GM12878 (cell line): ENCODE measurements at regions not wholly inside any gene's neighbourhood (a gene's known extent, or its start where the extent isn't known, plus 50 kb on each side); places are given as distances from the start of the nearest gene placed in this dataset.

ENCODE experiments used
- ATAC-seq: fragments of 200-7000 bp; cut with Tn5 transposase; 3 replicates; pipeline ENCODE4 v1.9.1; 2020; ENCODE audit warnings: mild to moderate bottlenecking, moderate library complexity
- BruUV-seq: library from RNA; stranded (reverse); fragments of 400-500 nt; replicated peaks from 2 replicates; lab custom pipeline; 2021; lab: Mats Ljungman, UMichigan
- CTCF ChIA-PET: fragments of 300-600 bp; sonication (Branson Sonifier 250); formaldehyde crosslinking; extraction: SDS; loops from one replicate; lab custom pipeline; 2021; ENCODE audit warnings: inconsistent platforms; lab: Yijun Ruan, JAX
- POLR2A ChIA-PET: fragments of 350-600 bp; formaldehyde crosslinking; extraction: SDS; loops from one replicate; lab custom pipeline; 2021; ENCODE audit warnings: inconsistent platforms; lab: Charles Lee
- RAD21 ChIA-PET: fragments of 300-600 bp; sonication (Branson Sonifier 250); formaldehyde crosslinking; loops from one replicate; lab custom pipeline; 2023; ENCODE audit warnings: antibody characterized with exemption; ENCODE audit not compliant: unreplicated experiment; lab: Charles Lee
- SMC1A ChIA-PET: fragments of 300-600 bp; sonication (Branson Sonifier 250); formaldehyde crosslinking; loops from one replicate; lab custom pipeline; 2023; ENCODE audit not compliant: unreplicated experiment, uncharacterized antibody; lab: Charles Lee
- DNase-seq: peaks from one replicate; pipeline ENCODE4 v3.0.0-alpha.2; 2011; ENCODE audit warnings: low read depth, low spot score
- FAIRE-seq: peaks from 3 replicates; lab custom pipeline; 2011; peaks lifted over from hg19 to GRCh38; lab: Jason Lieb, UNC
- H2AFZ ChIP-seq: 2 replicates; pipeline ENCODE4 v1.6.0; 2011; ENCODE audit warnings: low read depth, low read length, control low read depth; ENCODE audit not compliant: control insufficient read depth
- H3K27ac ChIP-seq: 2 replicates; pipeline ENCODE4 v1.5.1; 2011; ENCODE audit warnings: control low read depth; ENCODE audit not compliant: control insufficient read depth, insufficient read depth
- H3K27me3 ChIP-seq, 2 experiments: replicated peaks in 1 of 2; 2 replicates each; pipeline versions ENCODE4 v1.6.0 to v1.6.1; 2011; ENCODE audit warnings: low read length in 1 of 2; ENCODE audit not compliant: control insufficient read depth in 2 of 2, insufficient read depth in 2 of 2
- H3K36me3 ChIP-seq, 2 experiments: 2 replicates each; pipeline ENCODE4 v1.5.1; 2011; ENCODE audit warnings: low read length in 1 of 2; ENCODE audit not compliant: control insufficient read depth in 2 of 2, insufficient read depth in 2 of 2
- H3K4me1 ChIP-seq: 2 replicates; pipeline ENCODE4 v1.6.1; 2011; ENCODE audit warnings: mild to moderate bottlenecking, low read length, moderate library complexity, mixed read lengths; ENCODE audit not compliant: control insufficient read depth, insufficient read depth
- H3K4me2 ChIP-seq: 2 replicates; pipeline ENCODE4 v1.6.0; 2011; ENCODE audit warnings: control low read depth; ENCODE audit not compliant: control insufficient read depth, insufficient read depth
- H3K4me3 ChIP-seq: fragments of 200-600 bp; sonication (generic); 2 replicates; pipeline ENCODE4 v1.5.1; 2016
- H3K79me2 ChIP-seq: 2 replicates; pipeline ENCODE4 v1.6.0; 2011; ENCODE audit warnings: low read length; ENCODE audit not compliant: control insufficient read depth, insufficient read depth
- H3K9ac ChIP-seq: 2 replicates; pipeline ENCODE4 v1.8.0; 2011; ENCODE audit warnings: low read length, control low read depth, mixed read lengths; ENCODE audit not compliant: control insufficient read depth, insufficient read depth
- H3K9me3 ChIP-seq: replicated peaks from 3 replicates; pipeline ENCODE4 v1.5.1; 2011; ENCODE audit warnings: mild to moderate bottlenecking, low read length; ENCODE audit not compliant: control insufficient read depth, insufficient read depth
- H4K20me1 ChIP-seq: 2 replicates; pipeline ENCODE4 v1.6.0; 2011; ENCODE audit not compliant: control insufficient read depth, insufficient read depth
- ATF3 ChIP-seq: IDR thresholded peaks from 2 replicates; pipeline ENCODE4 v1.6.1; 2011; ENCODE audit warnings: low read depth, mild to moderate bottlenecking, low read length, moderate library complexity, borderline replicate concordance; ENCODE audit errors: extremely low read depth
- BCL3 ChIP-seq: IDR thresholded peaks from 2 replicates; pipeline ENCODE4 v1.6.1; 2011; ENCODE audit warnings: borderline replicate concordance, low read depth, mild to moderate bottlenecking, moderate library complexity, low read length; ENCODE audit not compliant: insufficient read depth, poor library complexity, severe bottlenecking
- FOXK2 ChIP-seq: fragments of 450-650 bp; IDR thresholded peaks from 2 replicates; pipeline ENCODE4 v1.6.1; 2017; ENCODE audit warnings: mild to moderate bottlenecking, moderate library complexity
- MAX ChIP-seq: IDR thresholded peaks from 2 replicates; pipeline ENCODE4 v1.6.1; 2012; ENCODE audit warnings: low read depth, low read length, improper control_type of control experiment
- MXI1 ChIP-seq: fragments of 150-350 bp; IDR thresholded peaks from 2 replicates; pipeline ENCODE4 v1.6.1; 2011; ENCODE audit warnings: low read depth, mild to moderate bottlenecking, inconsistent platforms, low read length, improper control_type of control experiment
- RUNX3 ChIP-seq: IDR thresholded peaks from 2 replicates; pipeline ENCODE4 v1.6.1; 2012; ENCODE audit warnings: low read length, inconsistent platforms
- SREBF1 ChIP-seq: IDR thresholded peaks from 2 replicates; pipeline ENCODE4 v1.6.1; 2012; ENCODE audit warnings: mild to moderate bottlenecking, low read length
- YBX1 ChIP-seq: fragments of 450-650 bp; IDR thresholded peaks from 2 replicates; pipeline ENCODE4 v1.6.1; 2016; ENCODE audit warnings: antibody characterized with exemption
- ZBTB11 ChIP-seq: fragments of 450-650 bp; formaldehyde crosslinking; IDR thresholded peaks from 2 replicates; pipeline ENCODE4 v1.5.0; 2022; ENCODE audit warnings: mild to moderate bottlenecking, missing genetic modification characterization
- ZNF207 ChIP-seq: fragments of 450-650 bp; IDR thresholded peaks from 2 replicates; pipeline ENCODE4 v1.6.1; 2014; ENCODE audit warnings: antibody characterized with exemption, mild to moderate bottlenecking, borderline replicate concordance
- WGBS: methylation state at CpG from one replicate; pipeline ENCODE4 v1.1.6; 2016; ENCODE audit warnings: low lambda C conversion rate; ENCODE audit not compliant: insufficient replicate concordance, insufficient coverage; ENCODE audit errors: missing lambda C conversion rate; 5-methylcytosine and 5-hydroxymethylcytosine counted together
- in situ Hi-C: fragments of 300-500 bp; cut with MboI; formaldehyde crosslinking; loops from 9 replicates; pipeline ENCODE4 v1.14.3; 2018; ENCODE audit warnings: mixed read lengths
- intact Hi-C: fragments of 100-400 bp; cut with micrococcal nuclease; formaldehyde crosslinking; loops from one replicate; pipeline ENCODE4 v1.14.2; 2022; ENCODE audit not compliant: unreplicated experiment
- TF ChIP-seq, protein P1 (sequence below): fragments of 450-650 bp; IDR thresholded peaks from 2 replicates; pipeline ENCODE4 v1.6.1; 2018; ENCODE audit warnings: borderline replicate concordance, mild to moderate bottlenecking; ENCODE audit not compliant: partially characterized antibody

DNA sequence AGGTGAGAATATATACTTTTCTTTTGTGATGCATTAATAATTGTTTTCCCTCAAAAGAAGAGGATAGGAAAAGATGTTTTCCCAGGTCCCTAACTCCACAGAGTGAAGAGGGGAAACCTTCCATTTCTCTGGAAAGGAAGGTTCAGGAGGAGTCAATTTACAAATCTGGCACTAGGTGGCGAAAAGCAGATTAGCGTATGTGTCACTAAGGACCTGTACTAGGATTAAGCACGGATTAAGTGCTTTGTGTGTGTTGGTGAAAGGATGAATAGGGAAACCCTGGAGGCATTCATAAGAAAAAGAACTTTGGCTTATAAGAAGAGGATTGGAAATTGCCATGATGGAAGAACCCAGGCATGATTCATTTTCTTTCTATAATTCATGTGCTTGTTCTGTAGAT lies 410.1 kb upstream of the PLXNA2 start (continued):
- TF ChIP-seq ZBTB11 (CRISPR knock-in tag), result no peak
- TF ChIP-seq, all 136 proteins: peak for 4

DNA sequence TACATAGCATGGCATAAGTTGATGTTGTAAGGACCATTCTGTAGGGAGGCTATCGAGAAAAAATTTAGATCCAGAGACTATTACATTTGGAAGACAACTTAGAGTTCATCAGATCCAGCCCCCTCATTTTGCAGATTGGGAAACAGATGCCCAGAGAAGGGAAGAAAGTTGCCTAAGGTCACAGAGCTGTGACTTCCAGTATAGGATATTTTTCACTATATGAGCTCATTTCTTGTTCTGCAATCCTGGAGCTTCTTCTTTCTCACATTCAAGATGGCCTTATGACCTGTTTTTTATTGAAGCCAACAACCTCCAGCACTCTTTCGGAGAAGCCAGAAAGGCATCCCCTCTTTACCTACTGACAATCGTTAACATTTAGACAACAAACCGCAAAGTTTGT lies 421.8 kb upstream of the PLXNA2 start:
- FAIRE-seq (no peak), ATAC-seq (no peak), DNase-seq (no peak)
- no peaks in the 10 kb centered on the region for H3K4me1 ChIP-seq
- in situ Hi-C loops (no loop called here), intact Hi-C loops (no loop called here)
- CTCF ChIA-PET, result no interaction called here
- no peaks in the 10 kb centered on the region for H3K36me3 ChIP-seq
- no peak overlapping the region for H3K4me2 ChIP-seq
- H3K79me2 ChIP-seq, result no peaks in the 10 kb centered on the region
- SMC1A ChIA-PET, result no interaction called here
- WGBS, result 10% methylated on average over 4 of the region's 4 CpGs
- no peak overlapping the region for H3K4me3 ChIP-seq
- no peak overlapping the region for H3K27ac ChIP-seq
- H2AFZ ChIP-seq, result no peak overlapping the region
- POLR2A ChIA-PET, result no interaction called here
- RAD21 ChIA-PET, result no interaction called here
- no peaks in the 10 kb centered on the region for H3K27me3 ChIP-seq
- no peaks in the 10 kb centered on the region for H3K9me3 ChIP-seq
- no peak overlapping the region for H3K9ac ChIP-seq
- no TSS peak for BruUV-seq
- TF ChIP-seq MXI1, result no peak
- no peak for TF ChIP-seq SREBF1
- TF ChIP-seq FOXK2, result no peak
- TF ChIP-seq MAX, result no peak
- no peak for TF ChIP-seq YBX1
- TF ChIP-seq, protein P1, sequence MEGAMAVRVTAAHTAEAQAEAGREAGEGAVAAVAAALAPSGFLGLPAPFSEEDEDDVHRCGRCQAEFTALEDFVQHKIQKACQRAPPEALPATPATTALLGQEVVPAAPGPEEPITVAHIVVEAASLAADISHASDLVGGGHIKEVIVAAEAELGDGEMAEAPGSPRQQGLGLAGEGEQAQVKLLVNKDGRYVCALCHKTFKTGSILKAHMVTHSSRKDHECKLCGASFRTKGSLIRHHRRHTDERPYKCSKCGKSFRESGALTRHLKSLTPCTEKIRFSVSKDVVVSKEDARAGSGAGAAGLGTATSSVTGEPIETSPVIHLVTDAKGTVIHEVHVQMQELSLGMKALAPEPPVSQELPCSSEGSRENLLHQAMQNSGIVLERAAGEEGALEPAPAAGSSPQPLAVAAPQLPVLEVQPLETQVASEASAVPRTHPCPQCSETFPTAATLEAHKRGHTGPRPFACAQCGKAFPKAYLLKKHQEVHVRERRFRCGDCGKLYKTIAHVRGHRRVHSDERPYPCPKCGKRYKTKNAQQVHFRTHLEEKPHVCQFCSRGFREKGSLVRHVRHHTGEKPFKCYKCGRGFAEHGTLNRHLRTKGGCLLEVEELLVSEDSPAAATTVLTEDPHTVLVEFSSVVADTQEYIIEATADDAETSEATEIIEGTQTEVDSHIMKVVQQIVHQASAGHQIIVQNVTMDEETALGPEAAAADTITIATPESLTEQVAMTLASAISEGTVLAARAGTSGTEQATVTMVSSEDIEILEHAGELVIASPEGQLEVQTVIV, result no peak
- TF ChIP-seq ATF3, result no peak
- TF ChIP-seq BCL3, result no peak
- TF ChIP-seq RUNX3, result no peak
- no peak for TF ChIP-seq ZNF207
- H4K20me1 ChIP-seq, result no peaks in the 10 kb centered on the region
